ENCODE measurements at regions not wholly inside any gene's neighbourhood (a gene's known extent, or its start where the extent isn't known, plus 50 kb on each side); places are given as distances from the start of the nearest gene placed in this dataset.

GRCh38 chr12:91620422-91620821, 437.8 kb upstream of the DCN start:
- intact Hi-C loops (cut with DNase I), result no loop called here
- DNase-seq (ENCODE audit: missing footprints), result no peak
- no peak for ATAC-seq

GRCh38 chr12:91618281-91618680, 435.7 kb upstream of the DCN start:
- DNase-seq (ENCODE audit: missing footprints), result no peak
- intact Hi-C loops (cut with DNase I), result no loop called here

GRCh38 chr12:91617818-91618217, 435.2 kb upstream of the DCN start:
- intact Hi-C loops (cut with DNase I), result no loop called here
- no peak for DNase-seq (ENCODE audit: missing footprints)
- ATAC-seq, result no peak

More at GRCh38 chr12:91618281-91618680, 435.7 kb upstream of the DCN start:
- ATAC-seq, result no peak

- no peak for ATAC-seq
Observed at GRCh38 chr12:91616416-91616815, 433.8 kb upstream of the DCN start.

GRCh38 chr12:91613223-91613779, 430.7 kb upstream of the DCN start:
- no peak for ATAC-seq
- no peak for DNase-seq (ENCODE audit: missing footprints)
- intact Hi-C loops (cut with DNase I), result no loop called here

More at GRCh38 chr12:91616416-91616815, 433.8 kb upstream of the DCN start:
- intact Hi-C loops (cut with DNase I), result no loop called here
- DNase-seq (ENCODE audit: missing footprints), result no peak

- intact Hi-C loops (cut with DNase I), result no loop called here
- DNase-seq (ENCODE audit: missing footprints) (no peak), ATAC-seq (no peak)
Observed at GRCh38 chr12:91610561-91610960, 427.9 kb upstream of the DCN start.

GRCh38 chr12:91609283-91609682, 426.7 kb upstream of the DCN start:
- intact Hi-C loops (cut with DNase I), result no loop called here
- ATAC-seq, result no peak
- no peak for DNase-seq (ENCODE audit: missing footprints)

- no peak for ATAC-seq
- DNase-seq (ENCODE audit: missing footprints), result no peak
- intact Hi-C loops (cut with DNase I), result no loop called here
Observed at GRCh38 chr12:91608542-91608941, 425.9 kb upstream of the DCN start.

- no peak for DNase-seq (ENCODE audit: missing footprints)
- intact Hi-C loops (cut with DNase I), result no loop called here
- no peak for ATAC-seq
Observed at GRCh38 chr12:91606662-91607377, 424.2 kb upstream of the DCN start.

- intact Hi-C loops (cut with DNase I), result no loop called here
- no peak for DNase-seq (ENCODE audit: missing footprints)
- ATAC-seq, result no peak
Observed at GRCh38 chr12:91604897-91605296, 422.3 kb upstream of the DCN start.

GRCh38 chr12:91603060-91603459, 420.4 kb upstream of the DCN start:
- intact Hi-C loops (cut with DNase I), result no loop called here
- DNase-seq (ENCODE audit: missing footprints) (no peak), ATAC-seq (peak; percentile 63)

- DNase-seq (ENCODE audit: missing footprints) (no peak), ATAC-seq (no peak)
- intact Hi-C loops (cut with DNase I), result no loop called here
Observed at GRCh38 chr12:91601054-91601453, 418.4 kb upstream of the DCN start.

GRCh38 chr12:91594715-91595114, 412.1 kb upstream of the DCN start:
- intact Hi-C loops (cut with DNase I), result no loop called here
- DNase-seq (ENCODE audit: missing footprints) (no peak), ATAC-seq (no peak)

GRCh38 chr12:91591639-91591987, 409.0 kb upstream of the DCN start:
- intact Hi-C loops (cut with DNase I), result no loop called here
- ATAC-seq, result no peak
- DNase-seq (ENCODE audit: missing footprints), result no peak

- DNase-seq (ENCODE audit: missing footprints), result no peak
- ATAC-seq, result no peak
- intact Hi-C loops (cut with DNase I), result no loop called here
Observed at GRCh38 chr12:91590966-91591638, 408.5 kb upstream of the DCN start.

- intact Hi-C loops (cut with DNase I), result no loop called here
- DNase-seq (ENCODE audit: missing footprints) (no peak), ATAC-seq (no peak)
Observed at GRCh38 chr12:91588874-91589454, 406.3 kb upstream of the DCN start.

- intact Hi-C loops (cut with DNase I), result no loop called here
- DNase-seq (ENCODE audit: missing footprints) (no peak), ATAC-seq (no peak)
Observed at GRCh38 chr12:91586015-91586414, 403.4 kb upstream of the DCN start.

- intact Hi-C loops (cut with DNase I), result no loop called here
- ATAC-seq, result no peak
- DNase-seq (ENCODE audit: missing footprints), result no peak
Observed at GRCh38 chr12:91582811-91583210, 400.2 kb upstream of the DCN start.

GRCh38 chr12:91579516-91580263, 397.1 kb upstream of the DCN start:
- ATAC-seq (no peak), DNase-seq (ENCODE audit: missing footprints) (no peak)
- intact Hi-C loops (cut with DNase I), result loop anchor here (5.0 to 10.0 kb wide), 3 partner anchors 205 to 993 kb away; partner anchors contain the start of gene BTG1
